CD4-positive, alpha-beta T cell treated with Interleukin-12 subunit alpha and Interleukin-12 subunit beta, for 1 hour (primary cell): ENCODE measurements at regions not wholly inside any gene's neighbourhood (a gene's known extent, or its start where the extent isn't known, plus 50 kb on each side); places are given as distances from the start of the nearest gene placed in this dataset.

Experiments
- DNase-seq: peaks from one replicate; pipeline ENCODE4 v3.0.0-alpha.2; 2020

DNA sequence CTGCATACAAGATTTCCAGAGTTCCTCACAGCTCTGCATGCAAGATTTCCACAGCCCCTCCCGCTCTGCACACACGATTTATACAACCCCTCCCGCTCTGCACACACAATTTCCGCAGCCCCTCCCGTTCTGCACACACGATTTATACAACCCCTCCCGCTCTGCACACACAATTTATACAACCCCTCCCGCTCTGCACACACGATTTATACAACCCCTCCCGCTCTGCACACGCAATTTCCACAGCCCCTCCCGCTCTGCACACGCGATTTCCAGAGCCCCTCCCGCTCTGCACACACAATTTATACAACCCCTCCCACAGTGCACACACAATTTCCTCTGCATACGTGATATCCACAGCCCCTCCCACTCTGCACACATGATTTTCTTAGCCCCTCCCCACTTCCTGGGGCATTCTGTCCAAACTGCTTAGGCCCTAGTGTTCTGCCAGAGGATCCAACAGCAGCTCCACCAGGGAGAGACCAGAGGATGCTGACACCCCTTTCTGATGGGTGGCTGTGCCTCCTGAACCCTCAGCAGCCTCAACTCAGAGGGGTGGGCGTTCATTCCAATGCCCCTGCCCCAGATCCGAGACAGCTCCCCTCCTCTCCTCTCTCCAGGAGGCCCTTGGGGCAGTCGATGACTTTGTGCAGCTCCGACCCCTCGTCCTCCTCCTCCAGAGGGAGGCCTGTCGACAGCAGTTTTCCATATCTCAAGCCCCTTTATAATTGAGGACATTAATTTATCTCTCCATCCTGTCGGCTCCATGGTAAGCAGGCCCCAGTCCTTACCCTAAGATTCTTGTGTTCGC lies 671.7 kb downstream of the BRD1 start:
- DNase-seq: no peak

DNA sequence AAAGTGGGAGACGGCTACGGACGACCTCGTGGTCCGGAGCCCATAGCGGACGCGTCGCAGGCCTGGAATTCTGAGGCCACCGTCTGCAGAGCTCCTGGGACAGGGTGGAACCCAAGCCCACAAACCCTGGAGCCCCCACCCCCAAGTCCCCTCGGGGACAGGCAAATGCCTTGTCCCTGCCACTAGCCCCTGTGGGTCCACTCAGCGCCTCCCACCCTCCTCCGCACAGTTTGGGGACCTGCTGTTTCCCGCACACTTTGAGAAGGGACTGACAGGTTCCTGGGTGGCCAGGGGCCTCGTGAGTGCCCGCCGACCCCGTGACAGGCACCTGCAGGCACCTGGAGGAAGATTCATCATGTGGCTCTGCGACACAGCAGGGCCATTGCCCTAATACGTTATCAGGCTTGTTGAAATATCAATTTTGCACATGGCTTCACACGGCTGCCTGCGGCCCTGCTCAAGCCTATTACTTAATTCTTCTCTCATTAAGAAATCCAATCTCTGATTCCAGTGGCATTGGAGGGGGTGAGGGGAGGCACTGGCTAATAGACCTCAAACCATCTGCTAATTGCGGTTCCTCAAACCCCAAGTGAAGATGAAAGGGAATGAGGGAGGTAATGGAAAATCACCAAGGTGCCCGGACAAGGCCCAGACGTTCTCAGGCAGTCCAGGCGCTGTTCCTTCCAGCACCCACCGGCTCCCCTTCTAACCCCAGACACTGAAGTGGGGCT lies 672.5 kb downstream of the BRD1 start:
- DNase-seq: no peak

DNA sequence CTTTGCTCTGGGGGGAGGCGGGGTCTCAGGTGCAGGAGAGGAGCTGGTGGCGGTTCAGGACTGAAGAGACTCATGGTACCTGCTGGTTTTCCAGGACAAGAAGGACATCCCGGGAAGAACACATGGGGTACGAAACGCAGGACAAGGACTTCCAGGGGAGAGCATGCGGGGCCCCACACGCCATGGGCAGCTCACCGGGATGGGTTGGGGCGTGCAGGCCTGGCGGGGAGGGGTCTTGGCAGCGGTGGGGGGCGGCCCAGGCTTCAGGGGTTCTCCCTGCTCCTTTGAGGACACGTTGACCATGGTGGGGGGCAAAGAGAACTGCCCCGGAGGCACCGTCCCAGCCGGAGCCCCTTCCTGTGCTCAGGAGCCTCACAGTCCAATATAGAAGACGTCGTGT lies 673.2 kb downstream of the BRD1 start:
- no peak for DNase-seq

DNA sequence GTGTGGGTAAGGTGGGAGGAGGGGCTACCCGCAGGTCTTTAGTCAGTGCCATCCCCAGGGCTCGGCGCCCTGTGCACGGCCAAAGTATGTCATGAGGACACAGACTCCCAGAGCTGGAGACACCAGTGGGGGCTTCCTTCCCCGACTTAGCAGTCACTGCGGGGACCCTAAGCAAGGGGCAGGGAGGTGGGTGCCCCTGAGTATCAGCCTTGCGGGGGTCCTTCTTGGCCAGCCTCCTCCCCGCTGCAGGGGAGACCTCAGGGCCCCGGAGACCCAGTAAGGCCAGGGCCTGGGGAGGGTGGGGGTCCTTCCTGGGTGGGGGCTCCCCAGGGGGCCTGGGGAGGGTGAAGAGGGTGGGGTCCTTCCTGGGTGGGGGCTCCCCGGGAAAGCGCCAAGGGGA lies 673.8 kb downstream of the BRD1 start:
- no peak for DNase-seq

DNA sequence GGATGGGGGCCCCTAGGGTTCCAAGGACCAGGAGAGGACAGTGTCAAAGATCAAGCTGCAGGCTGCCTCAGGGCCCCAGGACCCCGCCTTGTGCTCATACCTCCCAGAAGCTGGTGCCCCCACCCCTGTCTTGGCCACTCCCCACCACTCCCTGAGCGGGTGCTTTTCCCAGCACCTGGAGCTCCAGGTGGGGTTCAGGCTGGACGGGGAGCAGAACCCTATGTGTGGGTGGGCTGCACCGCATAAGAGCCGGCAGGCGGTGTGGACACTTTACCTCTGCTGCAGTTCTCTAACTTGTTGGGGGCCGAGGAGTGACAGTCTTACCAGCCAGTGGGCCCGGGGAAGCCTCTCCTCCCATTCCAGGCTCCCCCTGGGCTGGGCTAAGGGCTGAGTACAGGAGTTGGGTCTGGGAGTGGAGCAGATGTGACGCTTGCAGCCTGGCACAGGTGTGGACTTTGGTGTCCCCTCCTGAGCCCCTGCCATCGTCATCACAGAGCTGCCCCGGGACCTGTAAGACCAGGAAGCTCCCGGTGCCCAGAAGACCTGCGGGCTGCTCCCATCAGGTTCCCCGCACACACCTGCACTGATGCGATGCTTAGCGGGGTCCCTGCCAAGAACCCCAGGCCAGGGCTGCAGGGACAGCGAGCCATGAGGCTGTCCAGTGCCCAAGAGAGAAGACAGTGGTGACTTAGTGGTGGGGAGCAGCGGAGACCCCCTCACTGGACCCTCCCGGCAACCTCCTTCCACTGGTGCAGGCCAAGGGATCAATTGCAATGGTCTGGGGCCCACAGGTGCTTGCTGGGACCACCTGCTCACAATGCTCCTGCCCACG lies 674.5 kb downstream of the BRD1 start:
- no peak for DNase-seq

DNA sequence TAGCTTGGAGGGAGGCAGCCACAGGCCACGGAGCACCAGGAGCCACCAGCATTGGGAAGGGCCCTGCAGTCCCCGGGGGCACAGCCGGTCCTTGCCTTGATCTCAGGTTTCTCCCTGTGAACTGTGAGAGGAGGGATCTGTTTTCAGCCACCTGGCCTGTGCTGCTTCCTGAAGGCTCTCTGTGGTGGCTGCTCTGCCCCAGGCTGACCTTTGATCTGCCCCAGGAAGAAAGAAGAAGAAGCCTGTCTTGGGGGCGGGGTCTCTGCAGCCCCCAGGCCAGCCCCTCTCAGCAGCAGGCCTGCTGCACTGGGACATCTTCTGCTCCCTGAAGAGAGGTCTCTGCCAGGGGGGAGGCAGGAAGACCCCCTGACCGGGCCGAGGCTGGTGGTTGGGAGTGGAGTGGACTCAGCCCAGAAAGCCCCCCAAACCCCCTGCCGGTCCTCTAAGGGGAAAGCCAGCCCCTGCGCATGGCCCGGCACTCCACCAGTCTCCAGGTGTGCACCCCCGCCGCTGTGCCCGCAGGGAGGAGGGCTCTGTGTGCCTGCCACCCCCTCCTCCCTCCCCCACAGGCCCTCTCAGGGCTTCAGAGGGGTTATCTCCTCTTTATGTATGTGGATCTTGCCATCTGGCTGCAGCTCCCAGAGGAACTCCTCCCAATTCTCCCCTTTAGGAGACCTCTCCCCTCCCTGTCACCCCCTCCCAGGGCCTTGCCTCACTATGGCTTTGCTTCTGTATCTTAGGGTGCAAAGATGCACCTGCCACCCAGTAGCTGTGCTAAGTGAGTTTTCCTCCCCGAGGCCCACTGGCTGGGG lies 675.3 kb downstream of the BRD1 start:
- DNase-seq: no peak

DNA sequence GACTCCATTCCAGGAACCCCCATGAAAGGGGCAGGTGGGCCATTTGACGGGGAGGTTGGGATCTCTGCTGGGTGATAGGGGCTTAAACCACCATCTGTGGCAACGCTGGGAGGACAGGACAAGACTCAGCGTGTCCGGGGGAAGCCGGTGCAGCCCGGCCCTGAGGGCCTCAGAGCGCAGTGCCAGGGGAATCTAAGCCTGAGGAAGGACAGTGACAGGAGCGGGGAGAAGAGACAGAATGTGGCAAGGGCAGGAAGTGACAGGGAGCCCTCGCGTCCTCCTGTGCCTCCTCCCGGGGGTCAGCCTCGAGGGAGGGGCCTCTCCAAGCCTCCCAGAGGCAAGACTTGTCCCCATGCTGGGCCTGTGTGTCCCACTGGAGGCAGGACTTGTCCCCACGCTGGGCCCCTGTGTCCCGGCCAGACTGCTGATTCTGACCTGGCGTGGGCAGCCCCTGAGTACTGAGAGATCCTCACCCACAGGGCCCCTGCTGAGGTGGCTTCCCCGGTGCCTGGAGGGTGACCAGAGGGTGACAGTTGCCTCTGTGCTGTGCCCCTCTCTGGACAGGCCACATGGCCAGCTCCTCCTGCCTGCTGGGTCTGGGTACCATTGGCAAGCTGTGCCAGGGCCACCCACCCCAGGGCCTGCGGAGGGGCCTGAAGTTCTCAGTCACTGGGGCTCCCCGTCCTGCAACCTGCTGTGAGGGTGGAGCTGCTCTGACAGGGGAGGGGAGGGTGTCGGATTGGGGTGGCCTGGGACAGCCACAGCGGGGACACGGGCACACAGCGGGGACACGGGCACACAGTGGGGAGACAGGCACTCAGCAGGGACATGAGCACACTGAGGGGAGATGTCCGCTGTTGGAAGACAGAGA lies 676.2 kb downstream of the BRD1 start:
- no peak for DNase-seq

DNA sequence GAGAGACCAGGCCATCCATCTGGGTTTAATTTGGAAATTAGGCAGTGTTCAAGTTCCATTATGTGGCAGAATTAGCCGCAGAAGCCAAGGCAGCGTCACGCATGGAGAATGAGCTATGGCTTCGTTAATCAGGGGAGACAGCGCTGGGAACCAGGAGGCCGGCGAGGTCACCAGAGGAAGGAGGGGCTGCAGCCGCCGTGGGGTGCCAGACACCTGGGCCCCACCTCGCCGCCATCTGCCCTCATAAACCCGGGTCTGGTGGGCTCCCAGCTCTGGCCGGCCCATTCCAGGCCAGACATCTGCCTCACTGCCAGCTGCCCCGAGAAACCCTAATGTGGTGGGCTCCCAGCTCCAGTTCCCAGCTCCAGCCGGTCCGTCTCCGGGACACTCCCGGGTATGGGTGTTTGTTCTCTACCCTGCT lies 676.9 kb downstream of the BRD1 start:
- DNase-seq: no peak

DNA sequence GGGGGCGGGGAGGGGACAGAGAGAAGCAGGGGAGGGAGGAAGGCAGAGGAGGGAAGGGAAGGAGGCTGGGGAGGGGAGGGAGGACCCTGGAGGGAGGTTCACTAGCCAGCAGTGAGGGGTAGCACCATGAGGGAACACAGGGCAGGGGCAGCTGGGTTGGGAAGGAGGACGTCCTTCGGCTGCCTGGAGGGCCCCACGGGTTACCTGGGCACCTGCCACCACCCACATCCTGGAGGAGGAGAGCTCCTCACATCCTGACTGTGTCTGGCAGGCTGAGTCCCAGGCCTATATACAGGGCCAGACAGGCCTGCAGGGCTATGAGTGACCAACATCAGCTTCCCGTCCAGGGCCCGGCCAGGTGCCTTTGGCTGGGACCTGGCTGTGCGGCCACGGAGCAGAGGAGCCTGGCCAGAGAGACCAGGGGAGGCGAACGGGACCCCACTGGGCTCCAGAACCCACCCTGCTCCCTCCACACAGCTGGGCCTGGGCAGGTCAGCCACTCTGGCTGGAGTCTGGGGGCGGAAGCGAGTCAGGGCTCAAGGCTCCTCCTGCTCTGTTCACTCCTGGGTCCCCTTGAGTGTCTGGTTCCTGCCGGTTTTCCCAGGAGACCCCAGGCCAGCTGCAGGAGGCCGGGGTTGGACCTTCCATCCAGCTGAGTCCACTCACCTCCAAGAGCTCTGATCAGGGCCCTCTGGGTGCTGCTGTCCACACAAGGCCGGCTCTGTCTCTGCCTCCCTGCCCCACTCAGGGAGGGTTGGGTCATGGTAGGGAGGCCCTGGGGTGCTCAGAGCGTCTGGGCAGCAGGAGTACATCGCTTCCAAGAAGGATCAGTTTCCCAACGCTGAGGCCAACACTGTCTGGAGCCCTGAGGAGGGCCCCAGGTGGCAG lies 677.7 kb downstream of the BRD1 start:
- DNase-seq: no peak

DNA sequence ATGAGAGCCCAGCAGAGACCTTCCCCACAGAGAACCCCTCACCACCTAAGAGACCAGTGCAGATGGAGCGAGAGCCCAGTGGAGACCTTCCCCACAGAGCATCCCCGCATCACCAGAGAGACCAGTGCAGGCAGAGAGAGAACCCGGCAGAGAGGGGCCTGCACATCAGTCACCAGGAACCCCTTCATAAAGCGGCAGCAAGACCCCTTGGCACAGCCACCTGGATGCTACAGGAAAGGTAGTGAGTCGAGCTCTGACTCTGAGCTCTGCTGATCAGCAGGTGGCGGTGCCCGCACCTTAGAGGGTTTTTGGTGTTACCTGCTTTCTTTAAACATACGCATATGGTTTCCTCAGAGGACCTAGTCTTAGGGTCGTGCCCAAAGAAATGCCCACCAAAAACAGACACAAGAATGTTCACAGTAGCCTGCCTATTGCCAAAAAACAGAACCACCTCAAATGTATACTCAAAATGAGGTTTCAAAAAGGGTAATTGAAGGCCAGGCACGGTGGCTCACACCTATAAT lies 678.7 kb downstream of the BRD1 start:
- DNase-seq: no peak

DNA sequence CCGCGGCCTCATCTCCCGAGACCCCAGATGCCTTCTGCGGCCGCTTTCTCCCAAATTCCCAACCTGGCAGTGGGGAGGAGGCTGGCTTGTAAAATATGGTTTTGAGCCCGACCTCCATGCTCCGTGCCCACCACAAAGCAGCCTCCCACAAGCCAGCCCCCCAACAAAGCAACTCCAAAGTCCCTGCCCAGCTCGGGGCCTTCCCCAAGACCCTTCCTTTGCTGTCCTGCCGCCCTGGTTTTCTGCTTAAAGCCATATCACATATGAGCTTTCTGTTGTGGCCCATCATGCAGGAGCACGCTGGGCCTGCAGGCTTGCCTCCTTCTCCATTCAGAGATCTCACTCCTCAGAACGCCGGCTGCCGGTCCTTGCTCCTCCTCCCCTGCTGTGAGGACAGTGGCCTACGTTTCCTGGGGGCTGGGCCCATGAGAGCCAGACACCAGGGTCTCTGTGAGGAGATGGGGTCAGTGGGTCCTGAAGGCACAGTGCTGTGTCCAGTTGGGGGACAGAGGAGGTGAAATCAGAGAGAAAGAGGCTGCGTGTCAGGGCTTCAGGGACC lies 680.0 kb downstream of the BRD1 start:
- DNase-seq: no peak

DNA sequence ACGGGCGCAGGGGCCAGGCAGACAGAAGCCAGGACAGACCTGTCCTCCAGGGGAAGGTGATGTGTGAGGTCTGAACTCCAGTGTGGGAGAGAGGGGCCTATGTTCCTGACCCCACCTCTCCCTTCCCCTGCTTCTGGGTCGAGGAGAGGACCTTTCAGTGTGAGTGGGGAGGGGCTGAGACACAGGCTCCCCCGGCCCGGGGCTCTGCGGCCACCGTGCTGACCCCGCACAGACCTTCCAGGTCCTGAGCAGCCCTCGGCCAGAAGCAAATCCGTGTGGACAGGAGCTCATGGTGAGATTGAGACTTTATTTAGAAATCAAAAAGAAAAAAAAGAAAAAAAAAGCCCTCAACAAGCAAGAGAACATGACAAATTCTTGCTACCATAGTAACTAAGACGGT lies 680.5 kb downstream of the BRD1 start:
- no peak for DNase-seq

DNA sequence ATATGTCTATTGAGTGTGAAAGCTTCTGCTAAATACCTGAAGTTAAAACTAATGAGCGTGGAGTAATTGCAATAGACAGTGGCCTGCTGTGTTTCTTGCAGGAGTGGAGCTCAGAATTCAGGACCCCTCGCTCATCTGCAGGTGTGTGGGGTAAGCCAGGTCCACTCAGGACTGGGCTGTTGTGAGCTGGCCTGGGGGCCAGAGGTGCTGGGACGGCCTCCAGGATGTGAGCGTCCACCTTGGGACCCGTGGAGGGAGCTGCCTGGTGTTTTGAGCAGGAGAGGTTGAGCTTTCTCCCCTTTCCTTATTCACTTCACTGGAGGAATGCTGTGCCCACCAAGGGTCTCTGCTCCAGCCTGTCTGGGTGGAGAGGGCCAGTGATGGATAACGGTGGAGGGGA lies 681.2 kb downstream of the BRD1 start:
- no peak for DNase-seq

DNA sequence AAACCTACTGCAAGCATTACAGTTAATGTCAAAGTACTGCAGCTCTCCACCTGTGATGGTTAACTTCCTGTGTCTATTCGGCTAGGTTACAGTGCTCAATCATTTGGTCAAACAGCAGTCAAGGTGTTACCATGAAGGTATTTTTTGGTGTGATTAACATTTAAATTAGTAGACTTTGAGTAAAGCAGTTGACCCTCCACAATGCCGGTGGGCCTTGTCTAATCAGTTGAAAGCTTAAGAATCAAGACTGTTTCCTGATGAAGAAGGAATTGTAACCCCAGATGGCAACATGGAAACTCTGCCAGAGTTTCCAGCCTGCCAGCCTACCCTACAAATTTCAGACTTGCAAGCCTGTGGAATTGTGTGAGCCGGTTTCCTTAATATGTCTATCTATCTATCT lies 683.9 kb downstream of the BRD1 start:
- DNase-seq: no peak

DNA sequence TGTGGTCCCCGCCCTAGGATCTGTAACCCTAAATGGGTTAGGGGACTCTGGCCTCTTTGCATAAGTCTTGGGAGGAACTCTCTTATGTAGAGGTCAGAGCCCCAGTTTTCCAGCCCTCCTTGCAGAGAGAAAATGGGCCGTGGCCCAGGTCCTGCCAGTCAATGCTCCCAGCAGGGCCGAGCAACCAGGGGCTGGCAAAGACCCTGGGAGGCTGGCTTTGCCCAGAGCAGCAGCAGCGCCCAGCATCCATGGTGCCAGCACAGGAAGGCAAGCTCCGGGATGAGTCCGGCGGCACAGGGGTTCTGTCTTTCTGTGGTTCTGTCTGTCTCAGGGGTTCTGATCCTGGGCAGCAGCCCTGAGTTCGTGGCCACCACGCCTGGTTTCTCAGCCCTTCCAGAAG lies 684.8 kb downstream of the BRD1 start:
- DNase-seq: no peak

DNA sequence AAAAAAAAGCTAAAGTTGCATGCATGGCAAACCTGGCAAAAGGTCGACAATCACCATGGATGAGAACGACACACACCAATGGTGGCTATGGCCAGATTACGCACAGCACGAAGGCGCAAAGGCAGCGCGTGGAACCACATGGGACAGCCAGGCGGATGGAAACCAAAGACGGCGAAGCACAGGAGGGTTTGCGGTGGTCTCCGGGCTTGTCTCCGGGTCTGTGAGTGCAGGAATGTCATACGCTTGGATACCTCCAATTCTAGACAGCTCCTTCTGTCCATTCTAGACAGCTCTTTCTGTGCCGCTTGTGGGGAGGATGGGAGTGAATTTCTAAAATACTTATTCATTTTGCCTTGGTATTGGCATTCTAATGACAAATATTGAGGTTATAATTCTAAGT lies 685.4 kb downstream of the BRD1 start:
- DNase-seq: no peak

DNA sequence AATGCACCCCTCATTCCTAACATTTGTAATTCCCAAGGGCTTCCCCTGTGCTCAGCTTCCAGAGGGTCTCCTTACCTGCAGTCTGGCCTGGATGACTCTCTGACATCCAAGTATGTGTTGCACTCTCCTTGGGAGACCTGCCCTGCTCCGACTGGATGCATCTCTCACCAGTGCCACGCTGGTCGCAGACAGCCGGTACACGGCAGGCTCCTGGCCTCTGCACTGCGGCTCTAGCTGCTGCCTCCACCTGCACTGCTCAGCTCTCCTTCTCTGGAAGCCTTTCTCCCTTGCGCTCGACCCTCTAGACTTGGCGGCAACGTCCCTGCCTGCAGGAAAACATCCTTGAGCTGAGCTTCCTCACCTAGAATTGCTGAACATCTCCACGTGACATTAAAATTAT lies 685.9 kb downstream of the BRD1 start:
- DNase-seq: no peak

DNA sequence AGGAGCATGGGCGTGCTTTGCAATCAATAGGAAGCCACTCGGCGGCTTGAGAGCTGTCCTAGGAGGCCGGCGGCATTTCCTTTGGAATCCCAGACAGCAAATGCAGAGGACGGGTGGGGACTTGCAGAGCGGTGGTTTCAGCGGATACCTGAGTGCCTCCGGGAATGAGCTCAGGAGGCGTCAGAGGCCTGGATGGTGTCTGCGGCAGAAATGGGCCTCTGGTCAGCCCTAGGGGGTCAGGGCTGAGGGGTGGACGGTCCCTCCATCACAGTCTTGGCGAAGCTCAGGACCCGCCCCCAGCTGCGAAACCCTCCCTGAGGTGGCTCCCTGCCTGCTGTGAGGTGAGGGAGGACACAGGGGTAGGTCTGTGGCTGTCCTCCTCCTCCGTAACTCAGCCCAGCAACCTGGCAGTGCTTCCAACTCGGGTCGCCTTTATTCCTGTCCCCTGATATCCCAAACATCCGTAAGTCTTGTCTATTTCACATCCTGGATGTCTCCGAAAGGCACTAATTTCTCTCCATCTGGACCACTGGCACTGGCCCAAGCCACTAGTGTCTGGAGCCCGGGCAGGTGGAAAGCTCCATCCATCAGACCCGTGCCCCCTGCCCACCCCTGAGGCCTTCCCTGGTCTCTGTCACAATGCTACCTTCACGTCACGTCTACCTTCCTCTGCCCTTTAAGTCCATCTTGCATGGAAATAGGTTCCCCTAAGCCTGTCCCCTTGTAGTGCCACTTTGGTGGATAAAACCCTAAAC lies 686.6 kb downstream of the BRD1 start:
- no peak for DNase-seq

DNA sequence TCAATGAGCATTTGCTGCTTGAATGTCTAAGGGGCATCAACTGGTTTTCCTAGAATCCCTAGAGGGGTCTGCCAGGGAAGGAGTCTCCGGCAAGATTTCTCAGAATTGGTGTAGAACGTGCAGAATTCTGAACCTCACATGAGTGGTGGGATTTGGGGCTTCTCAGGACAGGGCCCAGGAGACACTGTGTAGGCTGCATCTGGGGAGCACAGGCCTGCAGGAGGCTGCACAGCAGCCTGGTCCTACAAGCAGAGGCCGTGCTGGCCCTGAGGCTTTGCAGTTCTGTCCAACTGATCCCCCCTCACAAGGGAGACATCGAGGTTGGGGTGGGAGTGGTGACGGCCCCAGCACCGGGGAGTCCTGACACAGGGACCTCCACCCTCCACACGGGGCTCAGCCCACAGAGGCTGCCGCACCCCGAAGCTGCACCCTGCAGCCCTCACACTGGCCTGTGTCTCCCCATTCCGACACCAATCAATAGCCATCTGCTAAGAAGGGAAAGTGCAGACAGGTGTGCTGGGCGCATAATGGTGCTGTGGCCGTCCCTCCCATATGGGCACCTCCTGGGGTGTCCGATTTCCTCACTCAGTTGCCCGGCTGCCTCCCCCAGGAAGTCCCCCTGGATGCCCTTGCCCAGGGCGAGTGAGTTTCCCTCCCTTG lies 688.1 kb downstream of the BRD1 start:
- DNase-seq: no peak
